ENCODE measurements at regions not wholly inside any gene's neighbourhood (a gene's known extent, or its start where the extent isn't known, plus 50 kb on each side); places are given as distances from the start of the nearest gene placed in this dataset.

DNA sequence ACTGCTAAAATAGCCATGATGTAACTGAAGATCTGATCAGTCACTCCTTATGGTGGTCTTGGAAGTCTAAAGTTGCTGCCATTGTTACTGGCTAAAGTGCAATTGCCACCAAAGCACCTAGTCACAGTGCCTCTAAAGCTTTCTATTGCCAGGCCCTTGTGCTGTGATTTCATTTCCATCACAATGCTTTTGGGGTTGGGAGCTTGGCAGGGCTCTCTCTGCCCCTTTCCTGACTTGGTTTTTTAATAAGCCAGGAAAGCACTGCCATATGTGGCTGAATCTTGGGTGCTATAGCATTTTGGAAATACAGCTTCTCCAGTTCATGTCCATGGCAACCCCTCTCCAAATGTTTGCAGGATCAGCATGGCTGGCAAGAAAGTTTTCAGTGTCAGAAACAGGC lies 1712.4 kb upstream of the TENM3 start:
- H3K27me3 ChIP-seq (ENCODE audit: insufficient read depth, low read length): no peaks in the 10 kb centered on the region
- TF ChIP-seq, protein P1, sequence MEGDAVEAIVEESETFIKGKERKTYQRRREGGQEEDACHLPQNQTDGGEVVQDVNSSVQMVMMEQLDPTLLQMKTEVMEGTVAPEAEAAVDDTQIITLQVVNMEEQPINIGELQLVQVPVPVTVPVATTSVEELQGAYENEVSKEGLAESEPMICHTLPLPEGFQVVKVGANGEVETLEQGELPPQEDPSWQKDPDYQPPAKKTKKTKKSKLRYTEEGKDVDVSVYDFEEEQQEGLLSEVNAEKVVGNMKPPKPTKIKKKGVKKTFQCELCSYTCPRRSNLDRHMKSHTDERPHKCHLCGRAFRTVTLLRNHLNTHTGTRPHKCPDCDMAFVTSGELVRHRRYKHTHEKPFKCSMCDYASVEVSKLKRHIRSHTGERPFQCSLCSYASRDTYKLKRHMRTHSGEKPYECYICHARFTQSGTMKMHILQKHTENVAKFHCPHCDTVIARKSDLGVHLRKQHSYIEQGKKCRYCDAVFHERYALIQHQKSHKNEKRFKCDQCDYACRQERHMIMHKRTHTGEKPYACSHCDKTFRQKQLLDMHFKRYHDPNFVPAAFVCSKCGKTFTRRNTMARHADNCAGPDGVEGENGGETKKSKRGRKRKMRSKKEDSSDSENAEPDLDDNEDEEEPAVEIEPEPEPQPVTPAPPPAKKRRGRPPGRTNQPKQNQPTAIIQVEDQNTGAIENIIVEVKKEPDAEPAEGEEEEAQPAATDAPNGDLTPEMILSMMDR (IDR thresholded peaks at IDR 0.05; ENCODE audit: extremely low read depth, low read depth, low read length): no peak
- no peaks in the 10 kb centered on the region for H4K20me1 ChIP-seq (ENCODE audit: insufficient read depth, low read length)
- no peak overlapping the region for H3K27ac ChIP-seq (ENCODE audit: low read depth, low read length)
- H3K4me2 ChIP-seq (ENCODE audit: insufficient read depth, low read length): no peak overlapping the region
- no peak for DNase-seq (ENCODE audit: insufficient read length, low spot score, missing footprints)
- peaks cover 2% of the 10 kb centered on the region for H3K9me3 ChIP-seq (ENCODE audit: low read depth, low read length)
- no peak overlapping the region for H3K4me3 ChIP-seq (ENCODE audit: insufficient read depth, low read length)
- no peaks in the 10 kb centered on the region for H3K36me3 ChIP-seq (ENCODE audit: insufficient read depth, low read length)
- no peaks in the 10 kb centered on the region for H3K4me1 ChIP-seq (ENCODE audit: insufficient read depth, low read length)
- no peaks in the 10 kb centered on the region for H3K79me2 ChIP-seq (ENCODE audit: insufficient read depth, low read length)
- H2AFZ ChIP-seq (ENCODE audit: low read length): no peak overlapping the region

DNA sequence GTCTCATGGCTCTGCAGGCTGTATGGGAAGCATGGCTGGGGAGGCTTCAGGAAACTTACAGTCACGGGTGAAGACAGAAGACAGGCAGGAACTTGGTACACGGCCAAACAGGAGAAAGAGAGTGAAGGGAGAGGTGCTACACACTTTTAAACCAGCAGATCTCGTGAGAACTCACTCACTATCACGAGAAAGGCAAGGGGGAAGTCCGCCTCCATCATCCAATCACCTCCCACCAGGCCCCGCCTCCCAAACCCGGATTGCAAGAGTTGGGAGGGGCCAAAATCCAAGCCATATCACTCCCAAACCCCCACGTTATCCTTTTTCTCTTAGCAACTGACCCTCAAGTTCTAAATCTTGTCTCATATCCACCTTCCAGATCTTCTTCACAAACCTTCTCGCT lies 1710.5 kb upstream of the TENM3 start:
- no peaks in the 10 kb centered on the region for H3K36me3 ChIP-seq (ENCODE audit: insufficient read depth, low read length)
- no peaks in the 10 kb centered on the region for H3K9me3 ChIP-seq (ENCODE audit: low read depth, low read length)
- H3K27me3 ChIP-seq (ENCODE audit: insufficient read depth, low read length): no peaks in the 10 kb centered on the region
- no peaks in the 10 kb centered on the region for H3K4me1 ChIP-seq (ENCODE audit: insufficient read depth, low read length)
- no peak overlapping the region for H2AFZ ChIP-seq (ENCODE audit: low read length)
- H3K79me2 ChIP-seq (ENCODE audit: insufficient read depth, low read length): no peaks in the 10 kb centered on the region
- H4K20me1 ChIP-seq (ENCODE audit: insufficient read depth, low read length): no peaks in the 10 kb centered on the region
- H3K27ac ChIP-seq (ENCODE audit: low read depth, low read length): no peak overlapping the region
- H3K4me2 ChIP-seq (ENCODE audit: insufficient read depth, low read length): no peak overlapping the region
- no peak overlapping the region for H3K4me3 ChIP-seq (ENCODE audit: insufficient read depth, low read length)
- no peak for DNase-seq (ENCODE audit: insufficient read length, low spot score, missing footprints)
- TF ChIP-seq, protein P1 (IDR thresholded peaks at IDR 0.05; ENCODE audit: extremely low read depth, low read depth, low read length): no peak

- Histone ChIP-seq H4K20me1 (ENCODE audit: insufficient read depth, low read length) (no peaks in the 10 kb centered on the region), H2AFZ (ENCODE audit: low read length) (no peak overlapping the region), H3K27me3 (ENCODE audit: insufficient read depth, low read length) (no peaks in the 10 kb centered on the region), H3K36me3 (ENCODE audit: insufficient read depth, low read length) (no peaks in the 10 kb centered on the region), H3K9me3 (ENCODE audit: low read depth, low read length) (no peaks in the 10 kb centered on the region), H3K4me1 (ENCODE audit: insufficient read depth, low read length) (no peaks in the 10 kb centered on the region), H3K4me3 (ENCODE audit: insufficient read depth, low read length) (no peak overlapping the region), H3K4me2 (ENCODE audit: insufficient read depth, low read length) (no peak overlapping the region), H3K79me2 (ENCODE audit: insufficient read depth, low read length) (no peaks in the 10 kb centered on the region), H3K27ac (ENCODE audit: low read depth, low read length) (no peak overlapping the region)
- TF ChIP-seq, protein P1 (IDR thresholded peaks at IDR 0.05; ENCODE audit: extremely low read depth, low read depth, low read length): no peak
- no peak for DNase-seq (ENCODE audit: insufficient read length, low spot score, missing footprints)
Observed at GRCh38 chr4:180538384-180539057, 1704.7 kb upstream of the TENM3 start.

GRCh38 chr4:180539284-180539683 lies 1703.9 kb upstream of the TENM3 start:
- TF ChIP-seq, protein P1 (IDR thresholded peaks at IDR 0.05; ENCODE audit: extremely low read depth, low read depth, low read length): no peak
- Histone ChIP-seq H3K36me3 (ENCODE audit: insufficient read depth, low read length) (no peaks in the 10 kb centered on the region), H3K27ac (ENCODE audit: low read depth, low read length) (no peak overlapping the region), H3K9me3 (ENCODE audit: low read depth, low read length) (no peaks in the 10 kb centered on the region), H2AFZ (ENCODE audit: low read length) (no peak overlapping the region), H3K27me3 (ENCODE audit: insufficient read depth, low read length) (no peaks in the 10 kb centered on the region), H3K4me1 (ENCODE audit: insufficient read depth, low read length) (no peaks in the 10 kb centered on the region), H3K79me2 (ENCODE audit: insufficient read depth, low read length) (no peaks in the 10 kb centered on the region), H3K4me2 (ENCODE audit: insufficient read depth, low read length) (no peak overlapping the region), H4K20me1 (ENCODE audit: insufficient read depth, low read length) (no peaks in the 10 kb centered on the region), H3K4me3 (ENCODE audit: insufficient read depth, low read length) (no peak overlapping the region)
- no peak for DNase-seq (ENCODE audit: insufficient read length, low spot score, missing footprints)
